H4 (cell line): ENCODE measurements at regions not wholly inside any gene's neighbourhood (a gene's known extent, or its start where the extent isn't known, plus 50 kb on each side); places are given as distances from the start of the nearest gene placed in this dataset.

Source experiments
- DNase-seq: peaks from one replicate; pipeline ENCODE4 v3.0.0-alpha.2; 2015; ENCODE audit warnings: low spot score

DNA sequence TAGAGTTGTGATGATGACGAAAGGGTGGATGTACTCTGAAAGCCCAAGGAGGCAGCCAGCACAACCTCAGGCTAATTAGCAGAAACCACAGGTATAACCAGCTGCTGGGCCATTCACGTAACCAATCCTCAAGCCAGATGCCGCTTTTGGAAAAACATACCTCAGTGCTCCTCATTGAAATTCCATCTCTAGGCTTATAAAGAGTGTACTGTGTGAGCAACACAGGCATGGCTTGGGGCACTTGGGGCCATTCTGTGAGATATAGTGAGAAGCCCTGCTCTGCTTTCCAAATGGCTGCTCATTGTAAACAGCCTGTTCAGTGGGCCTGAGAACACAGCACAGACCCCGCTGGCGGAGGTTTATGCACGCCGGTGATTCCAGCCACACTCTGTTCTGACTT is 182.1 kb upstream of the HHIP start:
- no peak for DNase-seq

DNA sequence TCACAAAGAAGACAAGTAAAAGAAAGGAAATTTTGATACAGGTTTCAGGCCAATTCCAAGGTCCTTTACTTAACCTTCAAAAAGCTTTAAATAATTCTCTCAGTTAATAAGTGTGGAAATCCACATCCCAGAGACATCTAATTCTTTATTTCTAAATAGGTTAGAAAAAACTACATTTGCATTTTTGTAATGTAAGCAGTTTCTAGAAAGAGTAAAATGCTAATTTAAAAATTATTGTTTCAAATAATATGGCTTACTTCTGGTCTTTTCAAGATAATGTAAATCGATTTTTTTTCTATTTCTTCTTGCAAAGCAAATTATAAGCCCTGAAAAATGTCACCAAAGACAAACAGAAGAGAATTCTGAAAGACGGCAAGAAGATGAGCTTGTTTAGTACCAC is 180.4 kb upstream of the HHIP start:
- DNase-seq: no peak

- DNase-seq: no peak
These were observed 165.9 kb upstream of the HHIP start for GRCh38 chr4:144480068-144480467.

- no peak for DNase-seq
These were observed 156.1 kb upstream of the HHIP start for GRCh38 chr4:144489831-144490230.

DNA sequence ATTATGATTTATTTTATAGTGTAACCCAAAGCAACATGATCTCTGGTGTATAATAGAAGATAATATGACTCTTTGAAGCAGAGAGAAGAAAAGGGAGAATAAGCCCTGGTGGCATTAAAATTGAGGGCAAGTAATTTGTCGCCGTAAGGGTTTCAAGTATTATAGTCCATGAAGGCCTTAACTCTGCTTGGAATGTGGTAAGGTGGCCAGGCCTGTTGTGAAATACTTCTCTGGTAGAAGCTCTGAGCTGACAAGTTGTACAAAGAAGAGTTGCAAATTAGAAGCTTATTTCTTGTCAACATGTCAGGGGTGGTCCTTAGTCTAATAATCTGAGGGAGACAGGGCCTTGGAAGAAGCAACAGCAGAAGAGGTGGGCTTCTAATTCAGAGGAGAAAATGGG is 151.7 kb upstream of the HHIP start:
- DNase-seq: no peak

- no peak for DNase-seq
These were observed 150.0 kb upstream of the HHIP start for GRCh38 chr4:144495944-144496343.

- no peak for DNase-seq
These were observed 146.2 kb upstream of the HHIP start for GRCh38 chr4:144499777-144500176.

DNA sequence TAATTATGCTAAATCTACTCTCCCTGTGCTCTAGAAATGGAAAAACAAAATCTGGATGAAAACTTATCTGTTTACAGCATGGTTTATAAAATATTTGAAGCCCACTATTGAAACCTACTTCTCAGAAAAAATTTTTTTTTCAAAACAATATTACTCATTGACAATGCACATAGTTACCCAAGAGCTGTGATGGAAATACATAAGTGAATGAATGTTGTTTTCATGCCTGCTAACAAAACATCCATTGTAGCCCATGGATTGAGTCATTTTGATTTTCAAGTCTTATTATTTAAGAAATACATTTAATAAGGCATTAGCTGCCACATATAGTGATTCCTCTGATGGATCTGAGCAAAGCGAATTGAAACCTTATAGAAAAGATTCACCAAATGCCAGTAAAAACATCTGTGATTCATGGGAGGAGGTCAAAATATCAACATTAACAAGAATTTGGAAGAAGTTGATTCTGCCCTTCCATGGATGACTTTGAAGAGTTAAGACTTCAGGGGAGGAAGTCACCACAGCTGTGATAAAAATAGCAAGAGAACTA is 144.7 kb upstream of the HHIP start:
- no peak for DNase-seq

DNA sequence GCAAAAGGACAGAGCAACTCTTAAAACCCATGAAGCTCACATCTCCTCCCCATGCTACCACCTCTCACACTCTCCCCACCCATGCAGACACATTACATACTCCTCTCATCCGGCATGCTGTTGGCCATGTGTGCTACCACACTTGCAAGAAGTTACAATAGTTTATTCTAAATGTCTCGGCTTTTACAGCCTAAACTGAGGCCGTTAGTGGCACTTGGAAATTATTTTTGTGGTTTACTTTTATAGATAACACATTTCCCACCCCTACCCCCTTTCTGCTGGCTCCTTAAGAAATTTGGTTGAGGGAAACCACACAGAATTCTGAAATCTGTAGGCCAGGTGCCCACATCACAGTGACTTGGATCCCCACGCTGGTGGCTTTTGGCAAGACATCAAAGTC is 141.1 kb upstream of the HHIP start:
- DNase-seq: no peak

- DNase-seq: no peak
These were observed 138.4 kb upstream of the HHIP start for GRCh38 chr4:144507311-144508101.

GRCh38 chr4:144509088-144510015 is 136.6 kb upstream of the HHIP start:
- DNase-seq: no peak

- DNase-seq: no peak
These were observed 131.2 kb upstream of the HHIP start for GRCh38 chr4:144514736-144515135.

DNA sequence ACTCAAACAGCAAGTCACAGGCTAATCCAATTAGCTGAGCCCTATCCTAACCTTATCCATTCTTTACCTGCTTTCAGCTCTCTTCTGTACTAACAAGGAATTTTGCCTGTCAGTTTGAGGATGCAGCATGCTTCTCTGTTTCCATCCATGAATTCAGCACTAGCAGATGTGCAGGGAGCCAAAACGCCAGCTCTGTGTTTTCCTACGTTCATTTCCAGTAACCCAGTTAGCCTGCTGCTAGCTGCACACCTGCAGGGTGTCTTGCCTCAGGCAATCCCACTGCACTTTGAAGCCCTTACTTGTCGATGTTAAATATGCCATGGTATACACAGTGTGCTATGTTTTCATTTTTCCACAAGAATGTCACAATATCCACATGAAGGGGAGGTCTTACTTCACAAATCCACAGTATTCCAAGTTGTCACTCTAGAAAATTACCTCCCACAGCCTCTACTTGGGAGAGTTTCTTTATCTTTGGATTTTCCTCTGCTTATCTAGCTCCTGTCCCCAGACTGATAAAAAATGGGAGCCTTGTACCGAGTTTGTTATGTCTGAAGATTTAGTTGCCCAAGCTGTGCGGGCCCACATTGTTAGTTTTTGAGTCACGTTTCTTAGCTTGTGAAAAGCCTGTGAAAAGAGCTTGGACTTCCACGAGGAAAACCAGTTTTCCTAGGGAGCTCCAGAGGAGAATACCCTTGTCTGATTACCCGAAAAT is 127.6 kb upstream of the HHIP start:
- DNase-seq: no peak

GRCh38 chr4:144531841-144532240 is 114.1 kb upstream of the HHIP start:
- no peak for DNase-seq

- DNase-seq: no peak
These were observed 98.2 kb upstream of the HHIP start for GRCh38 chr4:144547678-144548298.

- DNase-seq: no peak
These were observed 89.3 kb upstream of the HHIP start for GRCh38 chr4:144556636-144557035.

- DNase-seq: no peak
These were observed 88.6 kb upstream of the HHIP start for GRCh38 chr4:144557404-144557803.

DNA sequence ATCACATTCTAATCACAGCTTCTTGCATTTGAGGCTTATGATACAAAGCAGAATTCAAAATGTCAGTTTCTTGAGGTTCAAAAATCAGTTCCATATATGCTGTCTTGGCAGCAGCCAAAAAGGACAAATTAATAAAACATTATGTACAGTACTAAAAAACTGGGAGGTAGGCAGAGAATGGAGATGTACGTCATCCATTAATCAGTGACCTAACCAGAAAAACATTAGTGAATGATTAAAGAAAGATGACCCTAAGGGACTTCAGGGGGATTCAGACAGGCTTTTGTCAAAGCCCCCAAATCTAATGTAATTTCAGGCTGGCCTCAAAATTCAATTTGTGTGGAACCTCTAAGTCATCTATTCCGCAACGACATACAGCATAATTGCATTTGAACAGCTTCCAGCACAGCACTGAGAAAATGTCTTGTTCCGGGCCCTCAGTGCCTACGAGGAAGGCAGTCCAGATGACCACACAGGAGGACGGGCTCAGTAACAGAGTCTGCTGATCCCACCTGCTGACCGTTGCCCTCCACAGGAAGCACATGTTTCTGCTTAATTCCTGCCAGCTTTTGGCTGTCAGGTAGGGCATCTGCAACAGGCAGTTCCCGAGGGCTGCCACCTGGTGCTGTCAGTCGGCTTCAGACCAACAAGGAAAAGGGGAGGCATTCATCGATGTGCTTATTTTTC is 83.8 kb upstream of the HHIP start:
- DNase-seq: no peak

DNA sequence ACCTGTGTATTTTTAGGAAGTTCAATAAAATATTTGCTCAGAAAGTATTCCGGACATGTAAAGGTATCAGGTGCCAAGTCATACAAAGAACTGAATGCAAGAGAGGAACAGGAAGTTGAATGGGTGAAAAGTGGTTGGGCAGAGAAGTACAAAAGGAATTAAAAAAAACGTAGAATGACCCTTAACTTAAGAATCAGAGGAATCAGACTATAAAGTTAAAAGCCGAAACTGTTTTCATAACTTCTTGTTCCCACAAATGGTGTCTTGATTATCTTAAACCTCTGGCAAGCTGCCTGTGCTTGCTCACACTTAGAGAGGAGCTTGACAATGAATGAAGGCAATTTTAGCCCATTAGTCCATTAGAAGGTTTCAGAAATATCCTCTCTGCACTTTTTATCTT is 81.6 kb upstream of the HHIP start:
- DNase-seq: no peak

GRCh38 chr4:144565527-144566195 is 80.3 kb upstream of the HHIP start:
- DNase-seq: no peak
